Epithelial cell of proximal tubule (primary cell): ENCODE measurements at regions not wholly inside any gene's neighbourhood (a gene's known extent, or its start where the extent isn't known, plus 50 kb on each side); places are given as distances from the start of the nearest gene placed in this dataset.
"Not testable (repeated sequence)": the region's sequence is repeated elsewhere in the genome, so short reads cannot be mapped to it uniquely, and the experiment has no call there.

Experiments used
- DNase-seq: peaks from one replicate; pipeline ENCODE4 v3.0.0-alpha.2; 2011; ENCODE audit warnings: low read depth
- H3K4me3 ChIP-seq: 2 replicates; pipeline ENCODE4 v1.5.1; 2011; ENCODE audit warnings: low read depth, mild to moderate bottlenecking, low read length
- CTCF ChIP-seq: conservative IDR thresholded peaks from 2 replicates; pipeline ENCODE4 v1.5.1; 2012; ENCODE audit warnings: low read depth, mild to moderate bottlenecking, low read length

GRCh38 chr1:18571275-18571674 is 59.4 kb upstream of the PAX7 start:
- DNase-seq: no peak
- TF ChIP-seq CTCF: no peak
- H3K4me3 ChIP-seq: no peak overlapping the region

GRCh38 chr1:18572022-18572880 is 58.4 kb upstream of the PAX7 start:
- DNase-seq: no peak
- no peak overlapping the region for H3K4me3 ChIP-seq
- no peak for TF ChIP-seq CTCF

- no peak for DNase-seq
- no peak for TF ChIP-seq CTCF
- no peak overlapping the region for H3K4me3 ChIP-seq
These were observed 57.5 kb upstream of the PAX7 start for GRCh38 chr1:18573170-18573569.

- H3K4me3 ChIP-seq: no peak overlapping the region
- TF ChIP-seq CTCF: no peak
- no peak for DNase-seq
These were observed 55.9 kb upstream of the PAX7 start for GRCh38 chr1:18574754-18575153.

GRCh38 chr1:18575620-18576019 is 55.0 kb upstream of the PAX7 start:
- no peak for DNase-seq

GRCh38 chr1:18578271-18578670 is 52.4 kb upstream of the PAX7 start:
- H3K4me3 ChIP-seq: no peak overlapping the region
- DNase-seq: no peak
- TF ChIP-seq CTCF: no peak

More at GRCh38 chr1:18575620-18576019, 55.0 kb upstream of the PAX7 start:
- peak; percentile 61 for TF ChIP-seq CTCF
- H3K4me3 ChIP-seq: no peak overlapping the region

- H3K4me3 ChIP-seq, DNase-seq: not testable (repeated sequence)
These were observed 51.4 kb upstream of the PAX7 start for GRCh38 chr1:18579267-18579666.
